ENCODE measurements at regions not wholly inside any gene's neighbourhood (a gene's known extent, or its start where the extent isn't known, plus 50 kb on each side); places are given as distances from the start of the nearest gene placed in this dataset.

- TF ChIP-seq CTCF (IDR thresholded peaks at IDR 0.05), result no peak
- TF ChIP-seq POLR2A (IDR thresholded peaks at IDR 0.05), result no peak
These were observed 97.2 kb upstream of the CPEB4 start for GRCh38 chr5:173790836-173791546.

Measured in heart left ventricle (tissue), 13 donors.